OCI-LY1 (cell line): ENCODE measurements at regions not wholly inside any gene's neighbourhood (a gene's known extent, or its start where the extent isn't known, plus 50 kb on each side); places are given as distances from the start of the nearest gene placed in this dataset.

Experiments used
- EZH2 ChIP-seq: fragments of 200-600 bp; sonication (generic), shearing (Covaris generic); IDR thresholded peaks from 2 replicates; pipeline ENCODE4 v1.8.0; 2017; ENCODE audit warnings: borderline replicate concordance, mixed run types, mild to moderate bottlenecking, antibody characterized with exemption, low read length, moderate library complexity, mixed read lengths
- TF ChIP-seq, protein P1 (sequence below): fragments of 200-600 bp; sonication (generic), shearing (Covaris generic); IDR thresholded peaks from 2 replicates; pipeline ENCODE4 v1.5.1; 2017; ENCODE audit warnings: mild to moderate bottlenecking, antibody characterized with exemption, low read length, moderate library complexity, mixed read lengths

DNA sequence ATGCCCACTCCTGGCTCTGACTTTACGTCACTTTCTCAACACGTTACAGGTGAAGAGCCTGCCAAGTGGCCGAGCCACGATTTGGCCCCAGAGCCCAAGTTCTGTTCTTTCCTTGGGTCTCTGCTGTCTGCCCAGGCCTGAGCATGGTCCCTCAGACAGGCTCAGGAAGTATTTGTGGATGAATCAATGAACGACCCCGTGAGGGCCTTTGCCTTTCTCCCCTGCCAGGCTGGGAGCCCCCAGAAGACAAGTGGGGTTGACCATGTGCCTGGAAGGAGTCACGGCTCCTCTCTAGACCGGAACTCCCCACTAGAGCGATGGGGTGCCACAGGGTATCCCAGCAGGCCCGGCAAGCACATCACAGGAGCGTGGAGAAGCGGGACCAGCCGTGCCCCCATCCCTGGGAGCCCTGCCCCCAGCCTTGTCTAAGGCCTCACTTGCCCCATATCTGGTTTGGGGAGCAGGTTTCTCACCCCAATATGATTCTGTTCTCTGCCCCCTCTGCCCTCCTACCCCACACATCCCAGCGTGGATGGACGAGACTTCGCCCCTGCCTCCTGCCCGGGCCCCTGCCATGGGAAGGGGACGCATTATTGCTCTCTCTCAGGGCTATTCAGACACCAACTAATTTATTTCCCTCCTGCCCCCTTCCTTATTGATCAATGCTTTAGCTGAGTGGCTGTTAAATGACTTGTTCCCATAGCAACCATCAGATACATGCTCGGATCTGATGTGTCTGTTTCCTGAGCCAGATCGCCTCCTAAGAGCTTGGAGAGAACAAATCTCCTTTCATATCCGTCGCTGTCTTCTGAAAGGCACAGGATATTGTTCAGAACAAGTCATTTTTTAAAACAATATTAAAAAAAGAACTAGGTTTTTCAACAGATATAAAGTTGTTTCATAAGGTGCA is 69.0 kb downstream of the DIO3 start:
- TF ChIP-seq, protein P1, sequence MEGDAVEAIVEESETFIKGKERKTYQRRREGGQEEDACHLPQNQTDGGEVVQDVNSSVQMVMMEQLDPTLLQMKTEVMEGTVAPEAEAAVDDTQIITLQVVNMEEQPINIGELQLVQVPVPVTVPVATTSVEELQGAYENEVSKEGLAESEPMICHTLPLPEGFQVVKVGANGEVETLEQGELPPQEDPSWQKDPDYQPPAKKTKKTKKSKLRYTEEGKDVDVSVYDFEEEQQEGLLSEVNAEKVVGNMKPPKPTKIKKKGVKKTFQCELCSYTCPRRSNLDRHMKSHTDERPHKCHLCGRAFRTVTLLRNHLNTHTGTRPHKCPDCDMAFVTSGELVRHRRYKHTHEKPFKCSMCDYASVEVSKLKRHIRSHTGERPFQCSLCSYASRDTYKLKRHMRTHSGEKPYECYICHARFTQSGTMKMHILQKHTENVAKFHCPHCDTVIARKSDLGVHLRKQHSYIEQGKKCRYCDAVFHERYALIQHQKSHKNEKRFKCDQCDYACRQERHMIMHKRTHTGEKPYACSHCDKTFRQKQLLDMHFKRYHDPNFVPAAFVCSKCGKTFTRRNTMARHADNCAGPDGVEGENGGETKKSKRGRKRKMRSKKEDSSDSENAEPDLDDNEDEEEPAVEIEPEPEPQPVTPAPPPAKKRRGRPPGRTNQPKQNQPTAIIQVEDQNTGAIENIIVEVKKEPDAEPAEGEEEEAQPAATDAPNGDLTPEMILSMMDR, result no peak
- TF ChIP-seq EZH2, result no peak
